ENCODE measurements at regions not wholly inside any gene's neighbourhood (a gene's known extent, or its start where the extent isn't known, plus 50 kb on each side); places are given as distances from the start of the nearest gene placed in this dataset.

GRCh38 chr10:93139059-93139655, 65.5 kb downstream of the CYP26A1 start:
- DNase-seq (ENCODE audit: low read depth), result no peak
- no peak for FAIRE-seq
- Histone ChIP-seq H3K9ac (ENCODE audit: low read length) (no peak overlapping the region), H3K4me1 (ENCODE audit: insufficient read depth, low read length) (no peaks in the 10 kb centered on the region), H3K27ac (ENCODE audit: low read depth, low read length) (no peak overlapping the region), H3K79me2 (ENCODE audit: insufficient read depth, low read length) (no peaks in the 10 kb centered on the region), H3K9me3 (ENCODE audit: insufficient read depth, low read depth, low read length) (no peaks in the 10 kb centered on the region), H4K20me1 (ENCODE audit: insufficient read depth, low read length) (no peaks in the 10 kb centered on the region), H3K27me3 (ENCODE audit: insufficient read depth, low read length) (no peaks in the 10 kb centered on the region), H3K4me2 (ENCODE audit: low read length) (no peak overlapping the region), H3K36me3 (ENCODE audit: insufficient read depth, low read length) (no peaks in the 10 kb centered on the region), H2AFZ (ENCODE audit: low read depth, low read length) (no peak overlapping the region), H3K4me3 (ENCODE audit: insufficient read depth, low read depth, low read length) (no peak overlapping the region)
- Mint-ChIP-seq H3K4me1 (ENCODE audit: low read depth, unreplicated experiment) (no peaks in the 10 kb centered on the region), H3K4me3 (ENCODE audit: unreplicated experiment) (no peak overlapping the region), H3K9me3 (ENCODE audit: unreplicated experiment) (peaks cover 13% of the 10 kb centered on the region), H3K27ac (ENCODE audit: unreplicated experiment) (no peak overlapping the region), H3K36me3 (ENCODE audit: low read depth, unreplicated experiment) (no peaks in the 10 kb centered on the region), H3K27me3 (ENCODE audit: low read depth, unreplicated experiment) (peaks cover 7% of the 10 kb centered on the region)
- TF ChIP-seq, protein P1, sequence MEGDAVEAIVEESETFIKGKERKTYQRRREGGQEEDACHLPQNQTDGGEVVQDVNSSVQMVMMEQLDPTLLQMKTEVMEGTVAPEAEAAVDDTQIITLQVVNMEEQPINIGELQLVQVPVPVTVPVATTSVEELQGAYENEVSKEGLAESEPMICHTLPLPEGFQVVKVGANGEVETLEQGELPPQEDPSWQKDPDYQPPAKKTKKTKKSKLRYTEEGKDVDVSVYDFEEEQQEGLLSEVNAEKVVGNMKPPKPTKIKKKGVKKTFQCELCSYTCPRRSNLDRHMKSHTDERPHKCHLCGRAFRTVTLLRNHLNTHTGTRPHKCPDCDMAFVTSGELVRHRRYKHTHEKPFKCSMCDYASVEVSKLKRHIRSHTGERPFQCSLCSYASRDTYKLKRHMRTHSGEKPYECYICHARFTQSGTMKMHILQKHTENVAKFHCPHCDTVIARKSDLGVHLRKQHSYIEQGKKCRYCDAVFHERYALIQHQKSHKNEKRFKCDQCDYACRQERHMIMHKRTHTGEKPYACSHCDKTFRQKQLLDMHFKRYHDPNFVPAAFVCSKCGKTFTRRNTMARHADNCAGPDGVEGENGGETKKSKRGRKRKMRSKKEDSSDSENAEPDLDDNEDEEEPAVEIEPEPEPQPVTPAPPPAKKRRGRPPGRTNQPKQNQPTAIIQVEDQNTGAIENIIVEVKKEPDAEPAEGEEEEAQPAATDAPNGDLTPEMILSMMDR (IDR thresholded peaks at IDR 0.05; ENCODE audit: insufficient read depth, low read depth, low read length), result no peak
- no peak for TF ChIP-seq EZH2 (IDR thresholded peaks at IDR 0.05; ENCODE audit: insufficient read depth, low read length)

DNA sequence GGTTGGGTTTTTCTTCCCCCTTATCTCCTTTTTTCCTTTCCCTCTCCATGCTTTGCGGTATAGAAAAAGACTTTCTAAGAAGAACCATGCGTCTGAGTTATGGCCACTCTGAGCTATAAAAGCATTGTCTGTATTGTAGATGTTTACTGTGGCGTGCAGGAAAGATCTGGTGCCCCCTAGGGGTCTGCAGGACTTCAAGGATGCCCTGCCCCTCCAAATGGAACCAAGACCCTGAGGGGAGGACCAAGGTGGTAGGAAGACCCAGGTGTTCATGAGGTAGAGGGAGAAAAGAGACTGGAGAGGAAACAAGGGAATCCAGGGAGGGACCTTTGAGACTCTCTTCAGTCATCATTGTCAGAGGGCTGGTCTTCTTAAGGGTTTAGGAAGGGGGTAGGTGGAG, 68.8 kb downstream of the CYP26A1 start:
- Histone ChIP-seq H3K27ac (ENCODE audit: low read depth, low read length) (no peak overlapping the region), H3K4me3 (ENCODE audit: insufficient read depth, low read depth, low read length) (no peak overlapping the region), H3K9me3 (ENCODE audit: insufficient read depth, low read depth, low read length) (no peaks in the 10 kb centered on the region), H4K20me1 (ENCODE audit: insufficient read depth, low read length) (no peaks in the 10 kb centered on the region), H3K4me1 (ENCODE audit: insufficient read depth, low read length) (no peaks in the 10 kb centered on the region), H3K27me3 (ENCODE audit: insufficient read depth, low read length) (peaks cover 3% of the 10 kb centered on the region), H3K36me3 (ENCODE audit: insufficient read depth, low read length) (no peaks in the 10 kb centered on the region), H3K79me2 (ENCODE audit: insufficient read depth, low read length) (no peaks in the 10 kb centered on the region), H2AFZ (ENCODE audit: low read depth, low read length) (no peak overlapping the region), H3K4me2 (ENCODE audit: low read length) (no peak overlapping the region), H3K9ac (ENCODE audit: low read length) (no peak overlapping the region)
- no peak for TF ChIP-seq EZH2 (IDR thresholded peaks at IDR 0.05; ENCODE audit: insufficient read depth, low read length)
- TF ChIP-seq, protein P1 (IDR thresholded peaks at IDR 0.05; ENCODE audit: insufficient read depth, low read depth, low read length), result no peak
- Mint-ChIP-seq H3K27me3 (ENCODE audit: low read depth, unreplicated experiment) (peaks cover 18% of the 10 kb centered on the region), H3K36me3 (ENCODE audit: low read depth, unreplicated experiment) (no peaks in the 10 kb centered on the region), H3K27ac (ENCODE audit: unreplicated experiment) (no peak overlapping the region), H3K4me1 (ENCODE audit: low read depth, unreplicated experiment) (no peaks in the 10 kb centered on the region), H3K9me3 (ENCODE audit: unreplicated experiment) (peaks cover 10% of the 10 kb centered on the region), H3K4me3 (ENCODE audit: unreplicated experiment) (no peak overlapping the region)
- no peak for DNase-seq (ENCODE audit: low read depth)
- no peak for FAIRE-seq

- peaks cover 25% of the 10 kb centered on the region for H3K27me3 Mint-ChIP-seq (ENCODE audit: low read depth, unreplicated experiment)
Observed at GRCh38 chr10:93143281-93143680, 69.6 kb downstream of the CYP26A1 start.

More at GRCh38 chr10:93143281-93143680, 69.6 kb downstream of the CYP26A1 start:
- Histone ChIP-seq H3K79me2 (ENCODE audit: insufficient read depth, low read length) (no peaks in the 10 kb centered on the region), H4K20me1 (ENCODE audit: insufficient read depth, low read length) (no peaks in the 10 kb centered on the region), H3K4me3 (ENCODE audit: insufficient read depth, low read depth, low read length) (no peak overlapping the region), H3K4me2 (ENCODE audit: low read length) (no peak overlapping the region), H3K27ac (ENCODE audit: low read depth, low read length) (no peak overlapping the region), H3K36me3 (ENCODE audit: insufficient read depth, low read length) (no peaks in the 10 kb centered on the region), H2AFZ (ENCODE audit: low read depth, low read length) (no peak overlapping the region), H3K27me3 (ENCODE audit: insufficient read depth, low read length) (peaks cover 3% of the 10 kb centered on the region), H3K9me3 (ENCODE audit: insufficient read depth, low read depth, low read length) (no peaks in the 10 kb centered on the region), H3K4me1 (ENCODE audit: insufficient read depth, low read length) (no peaks in the 10 kb centered on the region), H3K9ac (ENCODE audit: low read length) (no peak overlapping the region)
- Mint-ChIP-seq H3K9me3 (ENCODE audit: unreplicated experiment) (peaks cover 7% of the 10 kb centered on the region), H3K4me3 (ENCODE audit: unreplicated experiment) (no peak overlapping the region), H3K27ac (ENCODE audit: unreplicated experiment) (no peak overlapping the region), H3K4me1 (ENCODE audit: low read depth, unreplicated experiment) (no peaks in the 10 kb centered on the region), H3K36me3 (ENCODE audit: low read depth, unreplicated experiment) (no peaks in the 10 kb centered on the region)
- FAIRE-seq (no peak), DNase-seq (ENCODE audit: low read depth) (no peak)
- TF ChIP-seq, protein P1 (IDR thresholded peaks at IDR 0.05; ENCODE audit: insufficient read depth, low read depth, low read length), result no peak
- no peak for TF ChIP-seq EZH2 (IDR thresholded peaks at IDR 0.05; ENCODE audit: insufficient read depth, low read length)

All from astrocyte (in vitro differentiated cells and primary cell).